GM18909 (cell line): ENCODE measurements at regions not wholly inside any gene's neighbourhood (a gene's known extent, or its start where the extent isn't known, plus 50 kb on each side); places are given as distances from the start of the nearest gene placed in this dataset.
A peak's percentile ranks its signal among the peaks of the same experiment; 100 is the strongest.

Source experiments
- ATAC-seq: cut with Tn5 transposase; IDR thresholded peaks from one replicate; pipeline ENCODE4 v1.9.1; 2021; ENCODE audit warnings: mild to moderate bottlenecking; ENCODE audit not compliant: unreplicated experiment, poor library complexity

GRCh38 chr21:17988102-17988437 lies 168.9 kb upstream of the C21orf91 start:
- no peak for ATAC-seq

DNA sequence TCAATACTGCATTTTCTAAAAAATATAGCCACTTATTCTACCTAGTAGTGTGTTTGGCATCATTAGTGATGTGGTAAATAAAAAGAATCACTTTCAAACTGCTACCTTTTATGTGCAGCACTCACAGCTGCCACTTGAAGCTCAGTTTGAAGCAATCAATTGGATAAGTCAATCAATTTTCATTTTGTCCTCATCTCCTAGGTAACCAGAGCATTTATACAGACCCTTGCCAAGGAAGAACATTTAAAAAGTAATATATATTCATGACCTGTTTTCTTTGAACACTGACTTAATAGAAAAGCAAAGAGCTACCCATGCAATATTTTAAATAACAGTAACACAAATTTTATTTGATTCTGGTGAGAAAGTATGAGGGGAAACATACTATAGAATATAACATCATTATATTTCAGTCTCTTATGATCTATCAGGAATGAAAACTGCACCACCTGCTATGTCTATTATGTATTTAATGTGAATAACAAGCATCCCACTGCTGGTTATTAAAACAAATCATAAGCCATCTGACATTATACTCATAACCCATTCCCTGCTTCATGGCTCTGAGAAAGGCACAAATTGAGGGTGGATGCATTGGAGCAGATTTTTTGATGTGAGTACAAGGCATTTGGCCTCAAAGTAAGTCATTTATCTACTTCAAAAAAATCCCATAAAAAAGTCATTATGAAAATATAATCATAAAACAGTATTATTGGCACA lies 168.4 kb upstream of the C21orf91 start:
- no peak for ATAC-seq

GRCh38 chr21:17981060-17981740 lies 162.0 kb upstream of the C21orf91 start:
- ATAC-seq, result no peak

DNA sequence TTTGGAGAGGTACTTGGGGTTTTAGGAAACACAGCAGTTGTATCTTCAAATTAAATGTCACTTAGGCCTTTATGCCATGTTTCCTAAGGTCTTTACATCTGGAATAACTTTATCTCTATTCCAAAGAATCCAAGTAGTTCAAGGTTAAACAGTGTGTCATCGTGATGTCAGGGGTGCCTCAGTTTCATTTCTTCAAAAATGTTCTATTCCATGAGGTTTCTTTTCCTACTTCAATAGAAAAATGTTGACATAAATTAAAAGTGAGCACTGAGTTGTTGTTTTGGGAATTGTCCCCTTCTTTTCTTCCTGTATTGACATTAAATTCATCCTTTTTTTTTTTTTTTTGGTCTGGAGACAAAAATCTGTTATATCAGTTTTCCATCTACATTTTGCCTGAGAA lies 160.6 kb upstream of the C21orf91 start:
- ATAC-seq, result no peak

DNA sequence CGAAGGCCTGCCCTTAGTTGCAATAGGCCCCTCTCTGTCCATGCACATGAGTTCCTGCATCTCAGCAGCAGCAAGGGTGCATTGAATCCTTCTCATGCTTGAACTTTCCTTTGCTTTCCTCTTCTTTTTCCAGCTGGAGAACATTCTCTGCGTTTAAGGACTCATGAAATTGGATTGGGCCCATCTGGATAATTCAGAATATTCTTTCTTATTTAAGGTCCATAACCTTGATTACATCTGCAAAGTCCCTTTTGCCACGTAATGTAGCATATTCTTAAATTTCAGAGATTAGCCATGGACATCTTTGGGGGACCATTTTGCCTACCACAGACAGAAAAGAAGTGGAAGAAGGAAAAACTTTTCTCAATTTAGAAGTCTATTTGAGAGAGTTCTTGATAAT lies 159.7 kb upstream of the C21orf91 start:
- ATAC-seq, result no peak

- no peak for ATAC-seq
These were observed 157.5 kb upstream of the C21orf91 start for GRCh38 chr21:17976691-17977090.

DNA sequence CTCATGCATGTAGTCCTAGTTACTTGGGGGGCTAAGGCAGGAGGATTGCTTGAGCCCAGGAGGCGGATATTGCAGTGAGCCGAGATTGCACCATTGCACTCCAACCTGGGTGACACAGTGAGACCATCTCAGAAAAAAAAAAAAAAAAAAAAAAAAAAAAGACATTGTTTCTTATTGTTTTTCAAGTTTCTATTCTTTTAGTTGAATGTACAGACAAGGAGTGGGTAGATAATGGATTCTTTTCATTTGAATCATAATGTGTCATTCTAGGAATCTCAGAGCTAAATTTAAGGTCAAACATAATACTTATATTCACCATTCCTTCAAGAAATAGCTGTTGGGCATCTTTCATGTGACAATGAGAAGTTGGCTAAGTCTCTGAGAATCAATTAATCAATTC lies 157.0 kb upstream of the C21orf91 start:
- no peak for ATAC-seq

DNA sequence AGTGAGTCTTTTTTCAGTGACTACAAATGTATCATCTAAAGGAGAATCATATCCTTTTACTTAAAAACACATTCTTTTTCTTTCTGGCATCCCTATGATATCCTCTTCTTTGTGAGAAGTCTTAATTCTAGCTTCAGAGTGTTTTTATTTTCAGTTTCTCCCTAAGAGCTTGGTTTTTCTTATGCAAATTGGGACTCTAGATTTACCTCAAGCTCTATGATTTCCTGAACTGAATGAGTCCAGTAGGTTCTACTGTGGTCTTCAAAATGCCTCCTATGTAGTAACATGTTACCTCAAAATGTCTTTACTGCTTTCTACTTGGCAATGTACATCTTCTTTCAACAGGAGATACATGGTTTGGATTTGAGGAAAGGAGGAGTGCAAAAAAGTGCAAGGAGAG lies 148.2 kb upstream of the C21orf91 start:
- ATAC-seq, result no peak

- no peak for ATAC-seq
These were observed 145.6 kb upstream of the C21orf91 start for GRCh38 chr21:17964716-17965115.

DNA sequence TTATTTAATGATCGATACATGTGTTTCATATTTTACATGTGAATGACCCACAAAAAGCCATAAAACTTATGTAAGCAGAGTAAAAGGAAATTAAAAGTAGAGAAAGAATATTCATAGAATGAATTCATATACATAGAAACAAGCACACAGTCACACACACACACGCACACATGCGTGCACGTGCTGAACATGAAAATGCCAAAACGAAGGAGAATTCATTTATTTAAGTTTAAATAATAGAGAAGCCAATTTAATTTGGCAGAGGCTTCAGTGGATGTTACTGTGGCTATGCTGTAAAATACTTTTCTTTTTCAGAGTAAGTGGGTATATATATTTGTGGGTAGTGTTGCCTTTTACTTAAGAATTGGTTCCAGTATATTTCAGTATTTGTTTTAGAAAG lies 145.0 kb upstream of the C21orf91 start:
- no peak for ATAC-seq

DNA sequence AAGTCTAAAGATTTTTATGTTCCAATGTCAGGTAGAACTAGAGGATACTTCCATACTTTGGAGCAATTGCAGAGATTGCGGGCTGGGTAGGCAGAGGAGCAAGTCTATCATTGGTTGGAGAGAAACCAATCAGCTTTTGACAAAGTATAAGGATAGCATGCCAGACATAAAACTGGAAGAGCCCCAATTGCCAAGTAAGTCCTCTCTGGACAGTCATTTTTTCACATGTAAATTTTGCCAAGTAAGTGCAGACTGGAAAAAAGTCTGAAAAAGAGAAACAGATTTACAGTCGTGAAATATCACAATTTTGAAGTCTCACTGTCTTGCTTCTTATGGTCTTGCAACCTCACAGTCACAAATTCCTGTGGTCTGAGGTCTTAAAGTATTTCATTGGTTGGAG lies 131.4 kb upstream of the C21orf91 start:
- ATAC-seq, result no peak

GRCh38 chr21:17949421-17949820 lies 130.3 kb upstream of the C21orf91 start:
- no peak for ATAC-seq

GRCh38 chr21:17947531-17947930 lies 128.4 kb upstream of the C21orf91 start:
- no peak for ATAC-seq

DNA sequence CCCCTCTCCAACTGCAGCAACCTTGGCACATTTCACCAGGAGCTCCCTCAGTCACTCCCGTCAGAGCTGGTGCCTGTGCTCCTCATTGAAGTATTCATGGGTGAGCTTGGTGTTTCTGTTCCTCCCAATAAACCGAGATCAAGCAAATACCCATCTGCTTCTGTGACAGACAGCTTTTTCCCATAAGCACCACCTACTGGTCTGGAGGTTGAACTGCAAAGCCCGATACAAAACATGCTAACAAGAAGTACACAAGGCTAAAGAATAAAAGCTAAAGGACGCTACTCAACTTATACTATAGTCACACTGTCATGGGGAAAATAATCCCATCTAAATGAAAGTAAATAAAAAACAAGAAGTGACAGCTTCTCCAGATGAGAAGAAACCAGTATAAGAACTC lies 111.9 kb upstream of the C21orf91 start:
- ATAC-seq, result no peak

DNA sequence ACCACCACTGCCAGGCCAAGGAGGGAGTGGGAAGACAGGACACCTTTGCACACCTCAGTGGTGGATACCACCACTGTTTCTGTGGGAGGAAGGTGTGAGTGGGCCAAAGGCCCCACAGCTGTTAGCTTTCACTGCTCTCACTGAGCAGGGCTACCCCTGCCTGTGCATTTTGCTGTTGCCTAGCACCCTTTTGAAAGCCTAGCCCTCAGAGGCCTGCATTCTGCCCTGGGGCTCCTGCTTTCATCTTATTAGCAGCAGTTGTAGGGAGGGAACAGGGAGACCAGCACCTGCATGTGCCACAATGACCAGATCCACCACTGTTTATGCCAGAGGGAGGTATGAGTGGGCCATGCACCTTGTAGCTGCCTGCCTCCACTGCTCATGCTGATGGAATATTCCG lies 110.9 kb upstream of the C21orf91 start:
- no peak for ATAC-seq

DNA sequence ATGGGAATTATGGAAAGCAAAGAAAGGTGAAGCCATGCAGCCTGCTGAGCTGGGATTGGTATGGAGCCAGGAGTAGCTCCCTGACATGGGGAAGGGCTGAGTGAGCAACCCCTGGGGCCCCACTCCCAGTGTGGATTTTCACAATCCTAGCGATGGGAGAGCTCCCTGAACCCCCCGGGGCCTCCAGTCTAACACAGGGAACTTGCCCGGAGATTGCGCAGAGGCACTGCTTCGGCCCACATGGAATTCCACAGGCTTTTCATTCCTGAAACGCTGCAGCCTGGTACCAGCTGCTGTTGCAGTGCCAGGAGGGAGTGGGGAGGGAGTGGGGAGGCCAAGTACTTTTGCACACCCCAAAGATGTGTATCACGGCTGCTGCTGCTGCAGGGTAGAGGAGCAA lies 110.4 kb upstream of the C21orf91 start:
- no peak for ATAC-seq

DNA sequence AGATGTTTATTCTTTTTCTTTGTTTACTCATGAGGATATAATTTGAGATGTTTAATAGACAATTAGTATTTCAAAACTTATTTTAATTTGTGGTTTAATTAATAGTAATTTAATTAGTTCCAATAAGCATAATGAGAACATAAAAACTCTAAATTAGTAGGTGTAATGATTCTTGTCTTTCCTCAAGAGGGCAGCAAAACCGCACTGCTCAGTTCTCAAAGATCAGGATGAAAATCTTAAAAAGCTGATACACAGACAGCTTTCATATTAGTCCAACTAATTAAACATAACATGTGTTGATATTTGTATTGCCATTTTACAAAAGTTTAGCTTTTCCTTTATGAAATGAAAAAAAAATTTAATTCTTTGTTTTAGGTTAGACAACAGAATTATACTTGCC lies 106.7 kb upstream of the C21orf91 start:
- no peak for ATAC-seq

GRCh38 chr21:17925000-17925610 lies 105.9 kb upstream of the C21orf91 start:
- peak; percentile 97 for ATAC-seq

DNA sequence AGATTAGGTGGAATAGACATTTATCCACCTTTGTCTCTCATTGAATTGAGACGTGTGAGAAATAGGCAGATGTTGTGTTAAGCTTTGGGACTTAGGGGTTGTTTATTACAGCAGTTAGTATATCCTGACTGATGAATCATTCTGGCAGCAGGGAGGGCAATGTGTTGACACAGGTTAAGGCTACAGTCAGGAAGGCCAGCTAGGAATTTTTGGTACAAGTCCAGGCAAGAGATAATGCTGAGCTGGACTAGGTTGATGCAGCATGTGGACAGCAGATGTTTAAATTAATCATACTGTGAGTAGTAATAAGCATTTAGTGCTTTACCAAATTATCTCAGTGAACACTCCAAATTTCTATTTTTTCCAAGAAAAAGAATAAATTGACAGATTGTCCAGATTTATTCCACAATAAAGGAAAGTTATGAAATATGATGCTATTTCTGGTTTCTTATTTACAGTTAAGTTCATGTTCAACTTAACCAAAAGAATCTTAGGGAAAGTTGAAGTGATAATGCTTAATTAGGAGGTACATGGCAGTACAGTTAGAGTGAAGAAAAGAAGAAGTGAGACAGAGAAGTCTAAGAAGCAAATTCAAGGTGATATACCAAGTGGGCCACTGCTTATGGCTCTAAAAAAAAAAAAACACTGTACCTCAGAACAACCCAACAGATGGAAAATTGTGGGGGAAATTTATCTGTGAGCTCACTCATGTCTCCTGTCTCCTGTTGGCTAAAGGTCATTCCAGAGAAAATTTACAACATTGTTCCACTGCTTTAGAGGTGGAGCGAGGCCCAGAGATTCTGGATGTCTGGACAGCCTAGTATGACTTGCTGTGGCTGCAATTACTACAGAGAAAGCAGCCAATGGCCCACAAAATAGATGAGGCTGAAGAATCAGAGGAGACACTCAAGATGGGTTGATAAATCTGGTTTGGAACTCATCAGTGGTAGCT lies 102.7 kb upstream of the C21orf91 start:
- no peak for ATAC-seq

DNA sequence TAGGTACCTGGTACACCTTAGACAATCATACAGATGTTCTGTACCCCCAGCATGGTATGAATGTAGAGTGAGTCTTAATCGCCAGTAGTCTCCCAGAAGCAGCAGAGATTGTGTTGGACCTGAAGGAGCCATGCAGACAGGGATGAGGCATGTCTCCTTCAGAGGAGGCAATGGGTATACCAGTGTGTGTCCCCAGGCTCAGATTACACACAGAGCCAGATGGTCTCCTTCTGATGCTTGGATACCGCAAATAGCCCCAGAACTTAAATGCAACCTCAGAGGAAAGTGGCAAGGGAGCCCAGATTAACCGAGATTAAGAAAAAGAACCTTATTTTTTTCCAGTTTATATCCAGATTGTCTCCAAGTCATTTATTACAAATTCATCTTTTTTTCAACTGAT lies 96.8 kb upstream of the C21orf91 start:
- ATAC-seq, result no peak

GRCh38 chr21:17911628-17912027 lies 92.5 kb upstream of the C21orf91 start:
- ATAC-seq, result no peak
